Heart left ventricle (tissue), 16 donors: ENCODE measurements at regions not wholly inside any gene's neighbourhood (a gene's known extent, or its start where the extent isn't known, plus 50 kb on each side); places are given as distances from the start of the nearest gene placed in this dataset.
A peak's percentile ranks its signal among the peaks of the same experiment; 100 is the strongest.
"Not testable (repeated sequence)": the region's sequence is repeated elsewhere in the genome, so short reads cannot be mapped to it uniquely, and the experiment has no call there.

ENCODE experiments used
- ATAC-seq, 4 donors: fragments of 200-7000 bp; cut with Tn5 transposase; one replicate each; pipeline ENCODE4 v1.9.1; 2020 to 2022; ENCODE audit warnings: moderate library complexity in 4 of 4, mild to moderate bottlenecking in 3 of 4, moderate number of reproducible peaks in 1 of 4
- DNase-seq, 5 donors: peaks; one replicate each; pipeline ENCODE4 v3.0.0-alpha.2; 2020
- H3K27ac ChIP-seq, 12 donors: fragments of 200-600 bp; sonication (generic) in 4 of 12; one replicate each; pipeline versions ENCODE4 v1.5.0 to v1.8.0; 2016 to 2022; ENCODE audit warnings: mild to moderate bottlenecking in 2 of 12
- H3K27me3 ChIP-seq, 9 donors: fragments of 200-600 bp; sonication (generic) in 2 of 9; one replicate each; pipeline versions ENCODE4 v1.5.1 to v1.8.0; 2016 to 2022; ENCODE audit warnings: mild to moderate bottlenecking in 3 of 9
- H3K36me3 ChIP-seq, 9 donors: fragments of 200-600 bp; sonication (generic) in 2 of 9; one replicate each; pipeline versions ENCODE4 v1.5.0 to v1.8.0; 2018 to 2022; ENCODE audit warnings: mild to moderate bottlenecking in 2 of 9
- H3K4me1 ChIP-seq, 12 donors: fragments of 200-600 bp; sonication (generic) in 4 of 12; one replicate each; pipeline versions ENCODE4 v1.5.0 to v1.8.0; 2016 to 2022; ENCODE audit warnings: mild to moderate bottlenecking in 3 of 12
- H3K4me3 ChIP-seq, 12 donors: fragments of 200-600 bp; sonication (generic) in 4 of 12; one replicate each; pipeline versions ENCODE4 v1.5.0 to v1.8.0; 2017 to 2022; ENCODE audit warnings: mild to moderate bottlenecking in 9 of 12, moderate library complexity in 4 of 12
- H3K9me3 ChIP-seq, 12 donors: fragments of 200-600 bp; sonication (generic) in 4 of 12; one replicate each; pipeline versions ENCODE4 v1.5.0 to v1.8.0; 2016 to 2022; ENCODE audit warnings: mild to moderate bottlenecking in 1 of 12
- POLR2A ChIP-seq, 2 donors: fragments of 450-650 bp; IDR thresholded peaks; one replicate each; pipeline ENCODE4 v1.6.1; 2017; ENCODE audit warnings: antibody characterized with exemption in 2 of 2, mild to moderate bottlenecking in 2 of 2, moderate library complexity in 2 of 2
- WGBS, 4 donors: extraction: QIAGEN DNeasy Blood & Tissue Kit in 2 of 4; methylation state at CpG; one replicate each; pipeline versions ENCODE4 v1.1.5 to v1.1.7; 2013 to 2018; 5-methylcytosine and 5-hydroxymethylcytosine counted together
- intact Hi-C, 10 donors: fragments of 100-400 bp; cut with DNase I; formaldehyde crosslinking; loops; one replicate each; pipeline versions ENCODE4 v1.11.1 to v1.14.2; 2022
- TF ChIP-seq, protein P1 (sequence below), 12 donors: fragments of 200-600 bp; sonication (generic) in 4 of 12; IDR thresholded peaks; one replicate each; pipeline versions ENCODE4 v1.5.0 to v1.8.0; 2018 to 2022; ENCODE audit warnings: antibody characterized with exemption in 12 of 12, mild to moderate bottlenecking in 5 of 12
- donor health status: ischemic (EF 13 %, LVEDD 7.1; RV severe dilation, severe dysfunction).
- donor health status: healthy with polysubstance abuse.
- donor health status: DM: no; HTN: yes; CAD: no.
- donor health status: DM: no; HTN: no; CAD: no.
- donor health status: ischemic (EF 25% LVEDD 6.9; RV normal size, moderate dysfunction).
- donor health status: ischemic (EF 25% LVEDD 5.7; RV mildly dilated, moderate dysfunction).
- donor health status: healthy.
- donor health status: DM: yes; HTN: yes; CAD: no.
- donor health status: ischemic (EF 35%, LVEDD 5.7; RV mildly dilated, moderate dysfunction).
- donor health status: nonischemic (EF 11% LVEDD 7.7; RV severe dilation, severe dysfunction).
- donor health status: DM: yes; HTN: yes; CAD: no.
- donor health status: PGD.
- donor health status: ischemic (EF 29% LVEDD 5.4; RV normal size, mild dysfunction).
- donor health status: nonischemic (EF 23%, LVEDD 6.1; RV moderate dilation, normal function).

GRCh38 chrX:78574306-78574705 is 84.8 kb downstream of the RTL3 start:
- no peak for DNase-seq
- H3K27ac ChIP-seq, result no peak overlapping the region
- no peaks in the 10 kb centered on the region for H3K36me3 ChIP-seq
- ATAC-seq, result no peak
- H3K27me3 ChIP-seq, result no peaks in the 10 kb centered on the region
- H3K9me3 ChIP-seq, result no peaks in the 10 kb centered on the region
- no peaks in the 10 kb centered on the region for H3K4me1 ChIP-seq
- intact Hi-C loops, result no loop called here
- 35 to 71% (median 60%) methylated on average over 3 of the region's 3 CpGs for WGBS, 4 donors
- TF ChIP-seq, protein P1, sequence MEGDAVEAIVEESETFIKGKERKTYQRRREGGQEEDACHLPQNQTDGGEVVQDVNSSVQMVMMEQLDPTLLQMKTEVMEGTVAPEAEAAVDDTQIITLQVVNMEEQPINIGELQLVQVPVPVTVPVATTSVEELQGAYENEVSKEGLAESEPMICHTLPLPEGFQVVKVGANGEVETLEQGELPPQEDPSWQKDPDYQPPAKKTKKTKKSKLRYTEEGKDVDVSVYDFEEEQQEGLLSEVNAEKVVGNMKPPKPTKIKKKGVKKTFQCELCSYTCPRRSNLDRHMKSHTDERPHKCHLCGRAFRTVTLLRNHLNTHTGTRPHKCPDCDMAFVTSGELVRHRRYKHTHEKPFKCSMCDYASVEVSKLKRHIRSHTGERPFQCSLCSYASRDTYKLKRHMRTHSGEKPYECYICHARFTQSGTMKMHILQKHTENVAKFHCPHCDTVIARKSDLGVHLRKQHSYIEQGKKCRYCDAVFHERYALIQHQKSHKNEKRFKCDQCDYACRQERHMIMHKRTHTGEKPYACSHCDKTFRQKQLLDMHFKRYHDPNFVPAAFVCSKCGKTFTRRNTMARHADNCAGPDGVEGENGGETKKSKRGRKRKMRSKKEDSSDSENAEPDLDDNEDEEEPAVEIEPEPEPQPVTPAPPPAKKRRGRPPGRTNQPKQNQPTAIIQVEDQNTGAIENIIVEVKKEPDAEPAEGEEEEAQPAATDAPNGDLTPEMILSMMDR (IDR thresholded peaks at IDR 0.05), result no peak
- no peak overlapping the region for H3K4me3 ChIP-seq

- Histone ChIP-seq H3K4me3 (no peak overlapping the region), H3K36me3 (no peaks in the 10 kb centered on the region), H3K4me1 (no peaks in the 10 kb centered on the region), H3K27me3 (no peaks in the 10 kb centered on the region), H3K27ac (no peak overlapping the region), H3K9me3 (no peaks in the 10 kb centered on the region)
- DNase-seq, result no peak
- peak in 3 of 4 donors; percentile 34 to 52 (median 42) for ATAC-seq
- WGBS, 4 donors, result 66 to 84% (median 76%) methylated on average over 2 of the region's 2 CpGs
- TF ChIP-seq POLR2A (IDR thresholded peaks at IDR 0.05), result no peak
- TF ChIP-seq, protein P1 (IDR thresholded peaks at IDR 0.05), result no peak
- intact Hi-C loops, result no loop called here
Observed at GRCh38 chrX:78573630-78574029, 85.5 kb downstream of the RTL3 start.

DNA sequence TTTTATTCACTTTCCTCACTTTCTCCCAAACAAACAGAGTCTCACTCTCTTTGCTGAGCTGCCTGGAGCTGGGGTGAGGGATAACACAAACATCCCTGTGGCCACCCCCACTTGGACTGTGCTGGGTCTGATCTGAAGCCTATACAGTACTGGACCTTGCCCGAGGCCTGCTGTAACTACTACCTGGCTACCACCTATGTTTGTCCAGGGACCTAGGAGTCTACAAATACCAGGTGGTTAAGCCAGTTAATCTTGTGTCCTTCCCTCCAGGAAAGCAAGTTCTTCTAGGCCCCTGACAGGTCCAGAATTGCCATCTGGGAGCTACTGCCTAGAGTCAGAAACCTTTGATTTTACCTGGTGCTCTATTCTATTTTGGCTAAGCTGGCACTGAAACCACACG is 87.3 kb downstream of the RTL3 start:
- Histone ChIP-seq H3K27ac (no peak overlapping the region), H3K4me1 (no peaks in the 10 kb centered on the region), H3K36me3 (no peaks in the 10 kb centered on the region), H3K9me3 (no peaks in the 10 kb centered on the region), H3K4me3 (no peak overlapping the region), H3K27me3 (no peaks in the 10 kb centered on the region)
- TF ChIP-seq, protein P1 (IDR thresholded peaks at IDR 0.05), result no peak
- no peak for TF ChIP-seq POLR2A (IDR thresholded peaks at IDR 0.05)
- 53 to 80% (median 70%) methylated on average over 2 of the region's 2 CpGs for WGBS, 4 donors
- intact Hi-C loops, result no loop called here
- ATAC-seq (no peak), DNase-seq (no peak)

DNA sequence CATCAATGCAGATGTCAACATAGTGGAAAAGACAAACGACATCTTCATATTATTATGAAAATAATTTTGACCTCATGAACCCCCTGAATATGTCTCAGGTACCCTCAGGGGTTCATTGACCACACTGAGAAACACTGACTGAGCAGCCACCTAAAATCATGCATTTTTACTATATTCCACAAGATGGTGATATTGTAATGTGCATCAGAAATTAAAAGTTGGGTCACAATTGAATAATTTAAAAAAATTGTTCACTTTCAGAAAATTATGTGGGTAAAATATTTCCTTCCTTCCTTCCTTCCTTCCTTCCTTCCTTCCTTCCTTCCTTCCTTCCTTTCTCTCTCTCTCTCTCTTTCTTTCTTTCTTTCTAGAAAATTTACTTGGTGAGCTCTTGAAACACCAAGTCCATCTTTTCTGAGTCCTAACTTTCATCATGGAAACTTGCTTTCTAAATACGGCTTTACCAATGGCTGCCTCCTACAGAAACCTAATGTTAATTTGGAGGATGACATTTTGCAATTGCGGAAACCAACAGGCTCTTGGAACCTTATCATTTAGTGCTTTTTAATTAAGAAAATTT is 103.6 kb downstream of the RTL3 start:
- no peaks in the 10 kb centered on the region for H3K27me3 ChIP-seq
- TF ChIP-seq, protein P1 (IDR thresholded peaks at IDR 0.05), result peak in 11 of 12 donors; percentile 28 to 54 (median 39)
- TF ChIP-seq POLR2A (IDR thresholded peaks at IDR 0.05), result no peak
- H3K4me3 ChIP-seq, result no peak overlapping the region
- no peak overlapping the region for H3K27ac ChIP-seq
- 41 to 55% (median 41%) methylated on average over 3 of the region's 3 CpGs for WGBS, 4 donors
- DNase-seq (no peak), ATAC-seq (no peak)
- no peaks in the 10 kb centered on the region for H3K36me3 ChIP-seq
- intact Hi-C loops, result loop anchor here in 9 of 10 donors (5.0 to 10.0 kb wide), 7 partner anchors 332 to 859 kb away; no protein-coding TSS in a partner anchor
- no peaks in the 10 kb centered on the region for H3K4me1 ChIP-seq
- H3K9me3 ChIP-seq, result peaks cover 0 to 7% (median 0%) of the 10 kb centered on the region in 12 donors

DNA sequence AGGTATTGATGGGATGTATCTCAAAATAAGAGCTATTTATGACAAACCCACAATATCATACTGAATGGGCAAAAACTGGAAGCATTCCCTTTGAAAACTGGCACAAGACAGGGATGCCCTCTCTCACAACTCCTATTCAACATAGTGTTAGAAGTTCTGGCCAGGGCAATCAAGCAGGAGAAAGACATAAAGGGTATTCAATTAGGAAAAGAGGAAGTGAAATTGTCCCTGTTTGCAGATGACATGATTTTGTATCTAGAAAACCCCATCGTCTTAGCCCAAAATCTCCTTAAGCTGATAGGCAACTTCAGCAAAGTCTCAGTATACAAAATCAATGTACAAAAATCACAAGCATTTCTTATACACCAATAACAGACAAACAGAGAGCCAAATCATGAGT is 106.5 kb downstream of the RTL3 start:
- WGBS, 4 donors, result 58 to 85% (median 81%) methylated on average over 1 of the region's 1 CpG
- not testable (repeated sequence) for H3K27me3 ChIP-seq, H3K27ac ChIP-seq, H3K4me3 ChIP-seq, ATAC-seq, H3K36me3 ChIP-seq, DNase-seq, H3K4me1 ChIP-seq, H3K9me3 ChIP-seq
- intact Hi-C loops, result loop anchor here in 6 of 10 donors (10.0 kb wide), 3 partner anchors 532 to 862 kb away; no protein-coding TSS in a partner anchor
